H1 (cell line): ENCODE measurements at regions not wholly inside any gene's neighbourhood (a gene's known extent, or its start where the extent isn't known, plus 50 kb on each side); places are given as distances from the start of the nearest gene placed in this dataset.

Source experiments
- CEBPB ChIP-seq: IDR thresholded peaks from 2 replicates; pipeline ENCODE4 v1.6.1; 2012; ENCODE audit warnings: low read depth, low read length
- POLR2A ChIP-seq, 2 experiments: IDR thresholded peaks; 1 replicate in 1 of 2; 2 replicates in 1 of 2; pipeline ENCODE4 v1.6.1; 2011; ENCODE audit warnings: low read depth in 2 of 2, low read length in 2 of 2, mild to moderate bottlenecking in 2 of 2; ENCODE audit errors: control extremely low read depth in 1 of 2
- POLR2AphosphoS5 ChIP-seq: IDR thresholded peaks from 2 replicates; pipeline ENCODE4 v1.6.1; 2011; ENCODE audit warnings: low read depth, low read length
- RAD21 ChIP-seq, 2 experiments: IDR thresholded peaks in 1 of 2; conservative IDR thresholded peaks in 1 of 2; 2 replicates each; pipeline ENCODE4 v1.6.1; 2011; ENCODE audit warnings: low read depth in 2 of 2, low read length in 2 of 2, improper control_type of control experiment in 1 of 2, inconsistent platforms in 1 of 2, mild to moderate bottlenecking in 1 of 2, moderate library complexity in 1 of 2
- RXRA ChIP-seq: IDR thresholded peaks from 2 replicates; pipeline ENCODE4 v1.6.1; 2011; ENCODE audit warnings: low read depth, mild to moderate bottlenecking, low read length, moderate library complexity; ENCODE audit not compliant: insufficient read depth
- USF2 ChIP-seq: IDR thresholded peaks from 2 replicates; pipeline ENCODE4 v1.6.1; 2011; ENCODE audit warnings: low read length, improper control_type of control experiment

GRCh38 chr15:97248376-97248775, 712.1 kb upstream of the ARRDC4 start (continued):
- TF ChIP-seq RAD21 (IDR thresholded peaks at IDR 0.05 in 1 of 2, conservative IDR thresholded peaks at IDR 0.05 in 1 of 2; ENCODE audit: low read depth in 2 of 2, low read length in 2 of 2) (no peak), USF2 (no peak), CEBPB (no peak), POLR2A (IDR thresholded peaks at IDR 0.05; ENCODE audit: control extremely low read depth in 1 of 2, low read depth in 2 of 2, low read length in 2 of 2) (no peak), POLR2AphosphoS5 (no peak), RXRA (no peak)
